ENCODE measurements at regions not wholly inside any gene's neighbourhood (a gene's known extent, or its start where the extent isn't known, plus 50 kb on each side); places are given as distances from the start of the nearest gene placed in this dataset.

GRCh38 chr1:184141361-184141880 is 89.9 kb downstream of the TSEN15 start:
- DNase-seq (ENCODE audit: low read depth): no peak

DNA sequence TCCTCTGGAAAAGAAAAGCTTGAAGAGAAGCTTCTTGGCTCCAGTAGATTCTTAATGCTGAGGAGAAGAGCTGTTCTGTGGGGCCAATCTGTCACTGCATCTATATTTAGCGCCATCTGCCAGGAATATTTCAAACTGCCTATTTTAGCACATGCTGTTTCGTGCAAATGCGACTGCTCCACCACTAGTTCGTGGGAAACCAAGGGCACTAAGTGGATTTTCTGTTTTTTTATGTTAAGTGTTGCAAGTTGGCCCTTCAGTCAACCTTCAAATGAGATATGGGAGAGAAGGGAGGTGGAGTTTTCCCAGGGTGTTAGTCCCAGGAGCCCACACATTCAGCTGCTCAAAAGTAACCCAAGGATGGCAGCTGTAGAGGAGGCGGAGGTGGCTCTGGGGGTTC is 91.9 kb downstream of the TSEN15 start:
- DNase-seq (ENCODE audit: low read depth): peak; percentile 37

DNA sequence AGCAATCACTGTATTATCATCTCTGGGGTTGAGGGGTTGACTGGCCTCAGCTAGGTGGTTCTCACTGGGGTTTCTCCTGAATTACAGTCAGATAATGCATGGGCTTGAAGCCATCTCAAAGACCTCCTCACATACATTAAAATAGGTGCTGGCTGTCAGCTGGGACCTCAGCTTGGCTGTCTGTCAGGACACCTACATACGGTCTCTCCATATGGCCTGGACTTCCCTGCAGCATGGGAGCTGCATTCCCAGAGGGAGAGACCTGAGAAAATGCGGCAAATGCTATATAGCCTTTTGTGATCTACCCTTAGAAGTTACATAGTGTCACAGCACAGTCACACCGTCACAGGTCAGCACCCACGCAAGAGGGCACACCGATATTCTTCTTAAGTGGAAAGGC is 93.6 kb downstream of the TSEN15 start:
- no peak for DNase-seq (ENCODE audit: low read depth)

GRCh38 chr1:184146202-184146601 is 94.7 kb downstream of the TSEN15 start:
- no peak for DNase-seq (ENCODE audit: low read depth)

GRCh38 chr1:184150776-184151531 is 99.4 kb downstream of the TSEN15 start:
- no peak for DNase-seq (ENCODE audit: low read depth)

DNA sequence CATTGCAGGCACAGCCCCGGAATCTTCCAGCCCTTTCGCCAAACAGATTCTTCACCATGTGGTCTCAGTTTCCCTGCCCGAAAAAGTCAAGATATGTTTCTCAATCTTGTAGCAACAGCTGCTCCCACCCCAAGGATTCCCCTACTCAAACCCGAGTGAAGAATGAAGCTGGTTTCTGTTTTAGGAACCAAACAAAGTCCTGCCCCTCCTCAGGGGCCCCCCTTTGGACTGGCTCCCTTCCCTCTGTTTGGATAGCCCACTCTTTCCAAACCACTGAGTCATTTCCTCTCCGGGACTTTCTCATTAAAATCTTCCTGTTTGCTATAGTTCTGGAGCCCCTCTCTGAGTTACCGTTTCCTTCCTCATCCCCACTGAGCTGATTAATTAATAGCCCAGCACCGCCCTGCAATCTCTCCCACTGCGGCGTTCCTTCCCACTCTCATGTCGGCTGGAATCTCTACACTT is 100.9 kb downstream of the TSEN15 start:
- no peak for DNase-seq (ENCODE audit: low read depth)

- DNase-seq (ENCODE audit: low read depth): no peak
These were observed 101.4 kb downstream of the TSEN15 start for GRCh38 chr1:184152974-184153373.

DNA sequence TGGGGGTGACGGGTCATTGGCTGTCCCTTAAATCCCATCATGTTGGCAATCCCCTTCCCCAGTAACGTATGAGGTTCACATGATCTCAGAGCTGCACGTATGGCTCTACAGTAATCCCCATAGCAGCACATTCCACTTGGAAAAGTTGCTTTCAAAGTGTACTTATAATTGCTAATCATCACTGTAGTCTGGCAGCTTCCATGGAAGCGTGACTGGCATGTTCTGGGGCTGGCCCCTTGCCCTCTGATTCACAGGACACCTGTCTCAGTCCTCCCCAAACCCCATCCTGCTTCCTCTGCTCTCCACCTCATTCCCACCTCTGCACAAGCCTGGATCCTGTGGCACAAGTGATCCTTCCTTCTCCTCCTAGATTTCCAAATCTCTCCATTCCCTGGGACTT is 102.2 kb downstream of the TSEN15 start:
- DNase-seq (ENCODE audit: low read depth): no peak

DNA sequence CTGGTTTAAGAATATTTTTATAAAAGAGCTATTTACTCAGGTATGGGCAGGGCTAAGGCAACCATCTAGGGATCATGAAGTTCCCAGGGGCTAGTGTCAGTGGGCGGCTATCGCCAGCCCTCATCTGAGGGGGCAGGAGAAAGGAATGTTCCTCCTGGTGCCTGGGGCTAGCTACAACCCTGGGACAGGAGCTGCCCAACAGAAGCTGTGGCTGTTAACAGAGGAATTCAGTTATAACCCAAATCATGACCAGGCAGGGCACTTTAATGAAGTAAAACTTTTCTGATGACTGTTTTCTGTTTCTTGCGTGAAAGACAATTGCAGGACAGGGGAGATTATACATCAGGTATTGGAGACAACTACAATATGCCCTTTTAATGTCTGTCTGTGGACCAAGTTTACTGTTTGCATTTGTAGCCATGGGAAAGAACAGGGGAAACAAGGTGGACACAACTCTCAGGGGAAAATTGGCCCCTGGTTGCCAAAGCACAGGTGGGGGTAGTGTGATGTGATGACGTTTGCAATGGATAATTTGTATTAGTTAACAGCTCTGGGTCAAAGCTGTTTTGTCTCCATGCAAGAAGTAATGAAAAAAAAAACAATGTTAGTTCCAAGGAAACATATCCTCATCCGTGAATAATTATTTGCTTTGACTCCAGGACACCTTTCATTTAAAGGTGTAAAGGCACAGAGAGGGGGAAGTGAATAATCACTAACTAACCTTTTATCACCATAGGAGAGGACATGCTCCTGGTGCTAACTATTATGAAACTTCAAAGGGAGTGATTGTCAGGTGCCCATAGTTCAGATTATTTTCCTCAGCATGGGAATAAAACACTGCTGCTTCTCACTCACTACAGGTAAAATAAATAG is 105.2 kb downstream of the TSEN15 start:
- DNase-seq (ENCODE audit: low read depth): no peak

DNA sequence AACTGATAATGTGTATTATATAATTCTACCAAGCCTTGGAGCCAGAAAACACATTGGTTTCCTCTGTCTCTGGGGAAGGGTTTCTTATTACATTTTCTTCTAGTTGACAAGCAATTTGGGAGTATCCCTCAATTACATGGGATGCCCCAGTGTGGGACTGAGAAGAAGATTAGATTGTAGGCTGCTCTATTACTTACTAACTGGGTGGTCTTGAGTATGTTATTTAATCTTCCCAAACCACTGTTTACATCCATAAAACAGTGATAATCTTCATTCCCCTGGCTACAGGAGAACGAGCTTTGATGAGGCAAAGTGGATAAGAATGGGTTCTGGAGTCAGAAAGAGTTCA is 105.8 kb downstream of the TSEN15 start:
- no peak for DNase-seq (ENCODE audit: low read depth)

DNA sequence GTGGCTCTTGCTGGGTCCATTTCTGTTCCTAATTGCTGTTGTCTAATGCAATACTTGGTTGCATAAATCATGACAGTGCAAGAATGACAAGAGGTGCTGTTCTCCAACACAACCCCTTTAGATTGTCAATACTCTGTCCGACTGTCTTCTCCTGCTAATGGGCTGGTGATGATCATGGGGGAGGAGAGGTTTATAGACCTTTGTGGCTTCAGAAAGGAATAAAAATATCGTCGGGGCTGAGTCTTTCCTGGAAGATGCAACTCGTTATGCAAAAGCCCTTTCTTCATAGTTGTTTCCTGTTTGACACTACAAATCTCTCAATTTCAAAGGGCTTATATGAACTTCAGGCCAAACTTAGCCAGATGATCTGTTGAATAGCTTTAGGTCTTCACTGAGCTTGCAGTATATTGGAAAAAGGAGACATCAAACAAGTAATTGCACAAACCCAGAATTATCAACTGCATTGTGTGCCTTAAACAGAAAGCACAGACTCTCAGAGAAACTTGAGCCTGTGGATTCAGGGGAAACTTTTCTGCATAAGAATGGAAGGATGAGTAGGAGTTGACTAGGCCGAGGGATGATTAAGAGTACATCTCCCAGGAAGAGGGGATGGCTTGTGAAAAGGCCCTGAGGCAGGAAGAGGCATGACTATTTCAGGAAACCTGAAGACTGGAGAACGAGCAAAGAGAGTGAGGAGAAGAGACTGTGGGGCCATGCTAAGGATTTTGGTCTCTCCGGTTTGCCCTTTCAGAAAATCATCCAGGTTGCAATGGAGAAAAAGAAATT is 107.6 kb downstream of the TSEN15 start:
- no peak for DNase-seq (ENCODE audit: low read depth)

DNA sequence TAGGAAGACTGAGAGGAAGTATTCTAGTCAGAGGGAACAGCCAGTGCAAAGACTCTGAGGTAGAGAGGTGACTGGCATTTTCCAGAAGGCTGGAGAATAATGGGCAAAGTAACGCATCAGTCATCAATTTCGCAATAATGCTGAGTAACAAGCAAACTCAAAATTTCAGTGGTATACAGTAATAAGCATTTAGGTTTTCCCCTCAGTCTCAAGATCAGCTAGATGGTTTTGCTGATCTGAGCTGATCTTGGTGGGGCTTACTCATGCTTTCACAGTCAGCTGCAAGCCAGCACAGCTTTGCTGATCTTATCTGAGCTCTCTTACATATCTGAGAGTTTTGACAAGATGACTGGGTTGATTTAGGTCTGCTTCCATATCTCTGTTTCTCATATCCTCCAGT is 108.7 kb downstream of the TSEN15 start:
- DNase-seq (ENCODE audit: low read depth): peak; percentile 99

DNA sequence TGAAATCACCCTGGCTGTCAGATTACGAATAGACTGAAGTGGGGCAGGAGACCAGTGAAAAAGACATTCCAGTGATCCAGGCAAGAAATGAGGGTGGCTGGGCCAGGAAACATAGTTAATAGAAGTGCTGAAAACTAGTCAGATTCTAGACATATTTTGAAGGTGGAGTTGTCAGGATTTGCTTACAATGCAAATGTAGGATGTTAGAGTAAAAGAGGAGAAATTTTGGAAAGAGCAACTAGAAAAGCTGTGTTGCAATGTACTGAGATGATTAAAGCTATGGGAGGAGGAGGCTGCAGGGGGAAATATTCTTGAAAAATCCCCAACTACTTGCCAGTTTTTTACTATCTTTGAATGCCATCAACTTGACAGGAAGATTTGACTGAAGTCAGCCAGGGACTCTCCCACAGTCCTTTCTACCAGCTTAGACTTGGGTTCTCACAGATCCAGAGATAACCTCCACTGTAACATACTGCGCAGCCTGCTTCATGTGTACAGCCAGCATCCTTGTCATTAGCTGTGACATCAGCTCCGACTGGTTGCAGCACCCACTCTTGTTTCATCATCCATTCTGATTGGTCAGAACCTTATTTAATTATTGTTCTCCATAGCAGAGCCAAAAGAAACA is 109.7 kb downstream of the TSEN15 start:
- peak; percentile 94 for DNase-seq (ENCODE audit: low read depth)

DNA sequence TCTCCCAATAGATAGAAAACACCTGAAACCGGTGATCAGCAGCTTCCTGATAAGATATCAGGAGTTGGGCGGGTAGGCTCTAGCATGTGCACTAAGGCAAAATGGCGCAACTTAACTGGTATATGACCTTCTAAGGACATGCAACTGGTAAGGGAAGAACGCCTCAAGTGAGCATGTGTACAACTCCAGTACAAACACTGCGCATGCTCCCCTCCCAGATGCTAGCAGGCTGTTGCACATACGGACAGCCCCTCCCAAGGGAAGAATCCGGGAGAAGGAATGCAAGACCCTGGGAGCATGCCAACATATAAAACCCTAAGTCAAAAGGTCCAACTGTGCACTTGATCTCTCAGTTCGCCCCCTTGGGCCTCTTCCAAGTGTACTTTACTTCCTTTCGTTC is 110.8 kb downstream of the TSEN15 start:
- DNase-seq (ENCODE audit: low read depth): peak; percentile 17

GRCh38 chr1:184163674-184164465 is 112.3 kb downstream of the TSEN15 start:
- DNase-seq (ENCODE audit: low read depth): peak; percentile 88

DNA sequence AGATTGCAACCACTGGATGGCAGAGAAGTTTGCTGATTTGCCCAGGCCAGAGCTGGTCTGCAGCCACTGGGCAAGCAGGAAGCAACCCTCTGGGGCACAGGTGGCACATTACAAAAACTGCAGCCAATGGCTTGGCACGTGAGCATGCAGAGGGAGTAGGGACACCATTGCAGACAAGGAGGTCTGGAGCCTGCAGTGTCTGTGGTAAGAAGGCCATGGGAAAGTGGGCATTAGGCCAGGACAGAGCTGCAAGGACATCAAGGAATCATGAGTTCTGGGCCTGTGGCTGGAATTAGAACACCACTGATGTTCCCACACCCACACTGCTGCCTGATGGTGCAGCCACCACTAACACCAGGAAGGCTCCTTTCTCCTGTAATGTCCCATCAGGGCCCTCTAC is 113.0 kb downstream of the TSEN15 start:
- no peak for DNase-seq (ENCODE audit: low read depth)

- no peak for DNase-seq (ENCODE audit: low read depth)
These were observed 115.0 kb downstream of the TSEN15 start for GRCh38 chr1:184166485-184166884.

- no peak for DNase-seq (ENCODE audit: low read depth)
These were observed 115.8 kb downstream of the TSEN15 start for GRCh38 chr1:184167352-184167751.

GRCh38 chr1:184170719-184171118 is 119.2 kb downstream of the TSEN15 start:
- DNase-seq (ENCODE audit: low read depth): no peak

DNA sequence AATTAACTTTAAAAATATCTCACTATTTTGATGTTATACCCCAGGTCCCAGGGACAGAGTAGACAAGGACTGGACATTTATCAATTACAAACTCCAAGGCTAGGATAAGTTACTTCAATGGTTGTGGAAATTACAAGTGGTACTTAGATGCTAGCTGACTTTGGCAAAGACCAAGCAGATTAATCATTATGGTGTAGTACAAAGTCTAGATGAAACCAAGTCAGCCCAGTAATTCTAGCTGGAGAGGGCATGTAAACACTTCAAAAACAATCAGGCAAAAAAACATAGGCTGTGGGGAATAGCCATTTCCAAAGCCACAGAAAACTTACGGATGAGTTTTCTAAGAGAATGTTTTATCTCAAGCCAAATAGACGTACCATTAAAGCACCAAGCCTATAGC is 124.5 kb downstream of the TSEN15 start:
- DNase-seq (ENCODE audit: low read depth): no peak

- DNase-seq (ENCODE audit: low read depth): no peak
These were observed 129.5 kb downstream of the TSEN15 start for GRCh38 chr1:184181044-184181443.
